IMR-90 (cell line): ENCODE measurements at regions not wholly inside any gene's neighbourhood (a gene's known extent, or its start where the extent isn't known, plus 50 kb on each side); places are given as distances from the start of the nearest gene placed in this dataset.
A peak's percentile ranks its signal among the peaks of the same experiment; 100 is the strongest.

Source experiments
- ATAC-seq: fragments of 200-7000 bp; cut with Tn5 transposase; 2 replicates; pipeline ENCODE4 v1.9.1; 2020; ENCODE audit warnings: low read depth, mild to moderate bottlenecking, moderate library complexity
- BruUV-seq: library from RNA; stranded (reverse); fragments of 400-500 nt; replicated peaks from 2 replicates; lab custom pipeline; 2021; lab: Mats Ljungman, UMichigan
- CTCF ChIA-PET: fragments of 300-600 bp; formaldehyde crosslinking; extraction: SDS; loops from one replicate; lab custom pipeline; 2021; ENCODE audit warnings: antibody characterized with exemption; lab: Yijun Ruan, JAX
- POLR2A ChIA-PET: fragments of 300-600 bp; sonication (Branson Sonifier 250); formaldehyde crosslinking; loops from one replicate; lab custom pipeline; 2022; ENCODE audit warnings: antibody characterized with exemption; ENCODE audit not compliant: unreplicated experiment; lab: Charles Lee
- DNase-seq: peaks from one replicate; pipeline ENCODE4 v3.0.0; 2013
- H2AFZ ChIP-seq: replicated peaks from 2 replicates; pipeline ENCODE3; 2013; ENCODE audit warnings: low read length, mild to moderate bottlenecking; ENCODE audit not compliant: poor library complexity
- H2AK5ac ChIP-seq: 2 replicates; pipeline ENCODE4 v1.6.1; 2013; ENCODE audit warnings: low read depth, low read length, inconsistent platforms
- H2AK9ac ChIP-seq: replicated peaks from 2 replicates; pipeline ENCODE3; 2013; ENCODE audit warnings: mild to moderate bottlenecking, low read depth, low read length, moderate library complexity; ENCODE audit not compliant: poor library complexity
- H2BK120ac ChIP-seq: 2 replicates; pipeline ENCODE4 v1.6.1; 2013; ENCODE audit warnings: low read depth, low read length, inconsistent platforms
- H2BK15ac ChIP-seq: 3 replicates; pipeline ENCODE4 v1.6.1; 2013; ENCODE audit warnings: low read depth, low read length, inconsistent platforms
- H2BK20ac ChIP-seq: 2 replicates; pipeline ENCODE4 v1.6.1; 2013; ENCODE audit warnings: low read depth, mild to moderate bottlenecking, inconsistent platforms, low read length, moderate library complexity
- H2BK5ac ChIP-seq: 2 replicates; pipeline ENCODE4 v1.6.1; 2013; ENCODE audit warnings: mild to moderate bottlenecking, low read depth, low read length, inconsistent platforms; ENCODE audit not compliant: poor library complexity, severe bottlenecking
- H3K14ac ChIP-seq: replicated peaks from 2 replicates; pipeline ENCODE4 v1.6.1; 2013; ENCODE audit warnings: low read depth, low read length, inconsistent platforms
- H3K18ac ChIP-seq: 2 replicates; pipeline ENCODE4 v1.6.1; 2013; ENCODE audit warnings: low read depth, low read length, control low read depth
- H3K23ac ChIP-seq: 2 replicates; pipeline ENCODE4 v1.6.1; 2013; ENCODE audit warnings: low read depth, low read length, inconsistent platforms
- H3K27ac ChIP-seq: 2 replicates; pipeline ENCODE4 v1.5.1; 2013; ENCODE audit warnings: mild to moderate bottlenecking, control low read depth, low read length; ENCODE audit not compliant: insufficient read depth
- H3K27me3 ChIP-seq: 2 replicates; pipeline ENCODE4 v1.6.1; 2013; ENCODE audit warnings: low read length; ENCODE audit not compliant: control insufficient read depth, insufficient read depth
- H3K36me3 ChIP-seq: 2 replicates; pipeline ENCODE4 v1.6.1; 2013; ENCODE audit warnings: low read length, mixed read lengths; ENCODE audit not compliant: control insufficient read depth, insufficient read depth
- H3K4ac ChIP-seq: 2 replicates; pipeline ENCODE4 v1.6.1; 2013; ENCODE audit warnings: low read depth, low read length, inconsistent platforms
- H3K4me1 ChIP-seq: 2 replicates; pipeline ENCODE4 v1.6.1; 2013; ENCODE audit warnings: low read length, mixed read lengths; ENCODE audit not compliant: control insufficient read depth, insufficient read depth
- H3K4me2 ChIP-seq: 2 replicates; pipeline ENCODE4 v1.6.1; 2013; ENCODE audit warnings: low read depth, mild to moderate bottlenecking, control low read depth, low read length, moderate library complexity
- H3K4me3 ChIP-seq: 2 replicates; pipeline ENCODE4 v1.5.1; 2013; ENCODE audit warnings: low read depth, mild to moderate bottlenecking, control low read depth, low read length, moderate library complexity; ENCODE audit not compliant: insufficient read depth
- H3K56ac ChIP-seq: 2 replicates; pipeline ENCODE4 v1.6.1; 2013; ENCODE audit warnings: low read length, inconsistent platforms; ENCODE audit not compliant: insufficient read depth; ENCODE audit errors: extremely low read depth
- H3K79me1 ChIP-seq, 2 experiments: 2 replicates each; pipeline ENCODE4 v1.6.1; 2013; ENCODE audit warnings: low read length in 2 of 2, inconsistent platforms in 1 of 2, low read depth in 1 of 2
- H3K9ac ChIP-seq: 2 replicates; pipeline ENCODE4 v1.6.1; 2013; ENCODE audit warnings: low read depth, low read length, control low read depth
- H3K9me1 ChIP-seq: 2 replicates; pipeline ENCODE4 v1.6.1; 2013; ENCODE audit warnings: low read length, inconsistent platforms; ENCODE audit not compliant: insufficient read depth
- H3K9me3 ChIP-seq: 2 replicates; pipeline ENCODE4 v1.6.1; 2013; ENCODE audit warnings: low read length; ENCODE audit not compliant: control insufficient read depth, insufficient read depth
- H4K20me1 ChIP-seq: 2 replicates; pipeline ENCODE4 v1.6.1; 2013; ENCODE audit warnings: low read length, inconsistent platforms; ENCODE audit not compliant: insufficient read depth
- H4K5ac ChIP-seq: 2 replicates; pipeline ENCODE4 v1.6.1; 2013; ENCODE audit warnings: mild to moderate bottlenecking, low read depth, low read length, control low read depth
- H4K8ac ChIP-seq, 2 experiments: 2 replicates each; pipeline ENCODE4 v1.6.1; 2013; ENCODE audit warnings: low read depth in 2 of 2, low read length in 2 of 2, control low read depth in 1 of 2, inconsistent platforms in 1 of 2
- H4K91ac ChIP-seq: 2 replicates; pipeline ENCODE4 v1.6.1; 2013; ENCODE audit warnings: low read depth, low read length, inconsistent platforms; ENCODE audit not compliant: insufficient read depth
- RAD21 ChIP-seq: IDR thresholded peaks from 2 replicates; pipeline ENCODE4 v1.6.1; 2012; ENCODE audit warnings: low read length, improper control_type of control experiment
- WGBS, 2 experiments: methylation state at CpG; one replicate each; pipeline versions ENCODE4 v1.1.5 to v1.1.7; 2013; ENCODE audit warnings: missing lambda C conversion rate in 2 of 2; ENCODE audit not compliant: insufficient read length in 1 of 2; ENCODE audit errors: extremely low coverage in 2 of 2; 5-methylcytosine and 5-hydroxymethylcytosine counted together
- dilution Hi-C: fragments of 300-500 bp; cut with HindIII; formaldehyde crosslinking; loops from one replicate; pipeline ENCODE4 v1.14.3; 2018; ENCODE audit warnings: low sequenced_read_pairs; ENCODE audit not compliant: unreplicated experiment
- in situ Hi-C: fragments of 300-500 bp; cut with MboI; formaldehyde crosslinking; loops from 3 replicates; pipeline ENCODE4 v1.14.3; 2019; ENCODE audit warnings: low sequenced_read_pairs, inconsistent platforms, mixed read lengths
- intact Hi-C: fragments of 100-400 bp; cut with micrococcal nuclease; formaldehyde crosslinking; loops from 2 replicates; pipeline ENCODE4 v1.10.0; 2022
- TF ChIP-seq, protein P1 (sequence below): conservative IDR thresholded peaks from 2 replicates; pipeline ENCODE4 v1.5.1; 2012; ENCODE audit warnings: mild to moderate bottlenecking, low read depth, low read length, improper control_type of control experiment

DNA sequence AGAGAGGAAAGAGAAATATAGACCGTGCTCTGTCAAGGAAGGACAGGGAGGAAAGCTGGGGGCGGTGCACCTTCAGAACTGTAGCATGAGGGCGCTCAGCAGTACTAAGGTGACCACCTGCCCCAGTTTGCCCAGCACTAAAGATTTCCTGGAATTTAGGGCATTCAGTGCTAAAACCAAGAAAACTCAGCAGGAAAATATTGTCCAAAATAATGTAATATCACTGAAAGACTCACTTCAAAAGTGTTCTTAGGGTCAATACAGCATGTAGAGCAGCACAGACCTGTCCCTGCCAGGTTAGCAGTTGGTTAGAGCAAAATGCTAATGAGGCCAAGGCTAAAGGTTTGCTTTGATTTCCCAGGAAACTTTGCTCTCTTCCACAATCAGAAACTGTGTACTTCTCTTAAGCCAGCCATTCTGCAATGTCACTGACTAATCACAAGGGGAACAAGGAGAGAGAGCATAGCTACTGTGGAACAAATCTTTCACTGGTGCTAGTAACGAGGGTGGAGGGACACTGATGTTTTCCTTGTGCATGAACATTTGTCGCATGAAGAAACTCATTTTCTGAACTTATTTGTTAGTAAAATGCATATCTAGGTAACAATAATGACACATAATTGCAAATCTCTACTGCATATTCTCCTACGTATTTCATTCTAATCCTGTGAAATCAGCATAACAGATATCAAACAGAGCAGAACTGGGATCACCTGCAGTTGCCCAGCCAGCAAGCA is 53.0 kb upstream of the GRAMD2B start:
- no peak overlapping the region for H2BK5ac ChIP-seq
- H3K79me1 ChIP-seq: no peaks in the 10 kb centered on the region
- H3K4me3 ChIP-seq: no peak overlapping the region
- H4K91ac ChIP-seq: no peak overlapping the region; the same call in 1 of the 2 replicates
- H3K4me1 ChIP-seq: peaks cover 17% of the 10 kb centered on the region
- peak overlapping the region; percentile 41 for H3K23ac ChIP-seq
- peak; percentile 23 for DNase-seq
- no peaks in the 10 kb centered on the region for H3K27me3 ChIP-seq
- H2BK15ac ChIP-seq: peak overlapping the region; percentile 42; the same call in 1 of the 3 replicates
- no peak overlapping the region for H3K4me2 ChIP-seq
- dilution Hi-C loops (no loop called here), in situ Hi-C loops (no loop called here), intact Hi-C loops (no loop called here)
- no peaks in the 10 kb centered on the region for H3K9me3 ChIP-seq
- H3K36me3 ChIP-seq: no peaks in the 10 kb centered on the region
- peak overlapping the region; percentile 42; the same call in 1 of the 2 replicates for H3K4ac ChIP-seq
- H2BK120ac ChIP-seq: peak overlapping the region; percentile 72
- no peak overlapping the region for H3K56ac ChIP-seq
- no peak overlapping the region for H2AK5ac ChIP-seq
- CTCF ChIA-PET: interaction anchor here (0.8 to 1.4 kb wide), 3 partner anchors 8 to 35 kb away, joined by 3 to 7 read pairs (median 4); no protein-coding TSS in a partner anchor
- no peak overlapping the region for H3K27ac ChIP-seq
- peak overlapping the region; percentile 57; the same call in 1 of the 2 replicates for H4K5ac ChIP-seq
- POLR2A ChIA-PET: no interaction called here
- ATAC-seq: peak; percentile 60; the same call in 1 of the 2 replicates
- H3K9ac ChIP-seq: peak overlapping the region; percentile 18; the same call in 1 of the 2 replicates
- no peak overlapping the region for H2AK9ac ChIP-seq
- TF ChIP-seq RAD21: no peak
- TF ChIP-seq, protein P1, sequence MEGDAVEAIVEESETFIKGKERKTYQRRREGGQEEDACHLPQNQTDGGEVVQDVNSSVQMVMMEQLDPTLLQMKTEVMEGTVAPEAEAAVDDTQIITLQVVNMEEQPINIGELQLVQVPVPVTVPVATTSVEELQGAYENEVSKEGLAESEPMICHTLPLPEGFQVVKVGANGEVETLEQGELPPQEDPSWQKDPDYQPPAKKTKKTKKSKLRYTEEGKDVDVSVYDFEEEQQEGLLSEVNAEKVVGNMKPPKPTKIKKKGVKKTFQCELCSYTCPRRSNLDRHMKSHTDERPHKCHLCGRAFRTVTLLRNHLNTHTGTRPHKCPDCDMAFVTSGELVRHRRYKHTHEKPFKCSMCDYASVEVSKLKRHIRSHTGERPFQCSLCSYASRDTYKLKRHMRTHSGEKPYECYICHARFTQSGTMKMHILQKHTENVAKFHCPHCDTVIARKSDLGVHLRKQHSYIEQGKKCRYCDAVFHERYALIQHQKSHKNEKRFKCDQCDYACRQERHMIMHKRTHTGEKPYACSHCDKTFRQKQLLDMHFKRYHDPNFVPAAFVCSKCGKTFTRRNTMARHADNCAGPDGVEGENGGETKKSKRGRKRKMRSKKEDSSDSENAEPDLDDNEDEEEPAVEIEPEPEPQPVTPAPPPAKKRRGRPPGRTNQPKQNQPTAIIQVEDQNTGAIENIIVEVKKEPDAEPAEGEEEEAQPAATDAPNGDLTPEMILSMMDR: 0 out of 2 replicates have a peak, but pooled peaks have one; percentile 8
- peak overlapping the region in 1 of 2 experiments; percentile 53; a peak in 1 of 4 replicates for H4K8ac ChIP-seq
- peak overlapping the region; percentile 28; the same call in 1 of the 2 replicates for H2BK20ac ChIP-seq
- H4K20me1 ChIP-seq: no peaks in the 10 kb centered on the region
- H3K14ac ChIP-seq: peak overlapping the region; percentile 77; the same call in 1 of the 2 replicates
- peaks cover 14% of the 10 kb centered on the region for H3K9me1 ChIP-seq
- WGBS, 2 experiments: 60% methylated on average over 1 of the region's 6 CpGs; no CpG with 5 or more reads in 1 of the 2 experiments
- BruUV-seq: no TSS peak
- peak overlapping the region; percentile 64 for H2AFZ ChIP-seq
- peak overlapping the region; percentile 66 for H3K18ac ChIP-seq
